ENCODE measurements at regions not wholly inside any gene's neighbourhood (a gene's known extent, or its start where the extent isn't known, plus 50 kb on each side); places are given as distances from the start of the nearest gene placed in this dataset.

DNA sequence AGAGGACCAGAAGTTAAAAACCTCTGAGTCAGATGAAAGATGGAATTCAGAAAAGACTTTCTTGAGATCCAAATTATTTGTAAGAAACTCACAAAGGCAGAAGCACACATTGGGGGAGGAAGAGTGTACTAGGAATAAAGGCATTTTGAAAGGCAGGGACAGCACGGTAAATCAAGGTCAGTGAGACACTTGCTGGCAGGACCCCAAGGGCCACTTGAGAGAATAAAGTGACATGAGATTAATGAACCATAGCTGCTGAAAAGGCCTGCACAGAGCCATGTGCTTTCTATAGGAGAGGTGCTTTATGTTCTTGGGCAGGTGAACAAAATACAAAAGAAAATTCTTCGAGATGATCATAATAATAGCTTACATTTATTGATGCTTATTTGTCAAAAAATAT, 929.9 kb upstream of the MBL2 start:
- no peak overlapping the region for H3K9ac ChIP-seq
- no peaks in the 10 kb centered on the region for H3K36me3 ChIP-seq (ENCODE audit: control insufficient read depth, insufficient read depth, low read length)
- no peak overlapping the region for H3K27ac ChIP-seq
- no peaks in the 10 kb centered on the region for H3K9me3 ChIP-seq (ENCODE audit: control insufficient read depth, low read length)
- TF ChIP-seq, protein P1, sequence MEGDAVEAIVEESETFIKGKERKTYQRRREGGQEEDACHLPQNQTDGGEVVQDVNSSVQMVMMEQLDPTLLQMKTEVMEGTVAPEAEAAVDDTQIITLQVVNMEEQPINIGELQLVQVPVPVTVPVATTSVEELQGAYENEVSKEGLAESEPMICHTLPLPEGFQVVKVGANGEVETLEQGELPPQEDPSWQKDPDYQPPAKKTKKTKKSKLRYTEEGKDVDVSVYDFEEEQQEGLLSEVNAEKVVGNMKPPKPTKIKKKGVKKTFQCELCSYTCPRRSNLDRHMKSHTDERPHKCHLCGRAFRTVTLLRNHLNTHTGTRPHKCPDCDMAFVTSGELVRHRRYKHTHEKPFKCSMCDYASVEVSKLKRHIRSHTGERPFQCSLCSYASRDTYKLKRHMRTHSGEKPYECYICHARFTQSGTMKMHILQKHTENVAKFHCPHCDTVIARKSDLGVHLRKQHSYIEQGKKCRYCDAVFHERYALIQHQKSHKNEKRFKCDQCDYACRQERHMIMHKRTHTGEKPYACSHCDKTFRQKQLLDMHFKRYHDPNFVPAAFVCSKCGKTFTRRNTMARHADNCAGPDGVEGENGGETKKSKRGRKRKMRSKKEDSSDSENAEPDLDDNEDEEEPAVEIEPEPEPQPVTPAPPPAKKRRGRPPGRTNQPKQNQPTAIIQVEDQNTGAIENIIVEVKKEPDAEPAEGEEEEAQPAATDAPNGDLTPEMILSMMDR (IDR thresholded peaks at IDR 0.05): no peak
- no peaks in the 10 kb centered on the region for H3K27me3 ChIP-seq (ENCODE audit: control insufficient read depth, insufficient read depth, low read length)
- no peaks in the 10 kb centered on the region for H3K4me1 ChIP-seq
- no peak overlapping the region for H2AFZ ChIP-seq
- no peak overlapping the region for H3K4me2 ChIP-seq (ENCODE audit: low read length)
- no peaks in the 10 kb centered on the region for H3K79me2 ChIP-seq
- H3K4me3 ChIP-seq (ENCODE audit: low read depth, low read length): no peak overlapping the region

DNA sequence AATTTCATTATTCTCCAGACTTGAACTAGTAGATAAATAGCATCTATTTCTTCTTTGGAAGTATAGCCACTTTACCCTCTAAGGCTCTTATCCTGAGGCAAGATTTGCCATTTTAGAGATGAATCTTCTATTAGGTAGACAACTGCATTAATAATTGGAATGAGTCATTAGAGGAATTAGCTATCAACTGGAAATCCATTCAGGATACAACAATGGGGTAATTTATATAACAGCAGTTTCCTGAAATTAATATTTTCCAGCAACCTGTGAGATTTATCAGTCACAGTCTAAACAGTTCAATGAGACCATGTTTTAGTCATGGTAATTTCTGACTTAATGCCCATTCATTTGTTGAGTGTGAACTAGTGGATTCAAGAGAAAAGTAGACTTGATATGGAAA, 928.6 kb upstream of the MBL2 start:
- no peaks in the 10 kb centered on the region for H3K4me1 ChIP-seq
- H3K27me3 ChIP-seq (ENCODE audit: control insufficient read depth, insufficient read depth, low read length): no peaks in the 10 kb centered on the region
- H3K9ac ChIP-seq: no peak overlapping the region
- H3K4me2 ChIP-seq (ENCODE audit: low read length): no peak overlapping the region
- TF ChIP-seq, protein P1 (IDR thresholded peaks at IDR 0.05): no peak
- no peaks in the 10 kb centered on the region for H3K9me3 ChIP-seq (ENCODE audit: control insufficient read depth, low read length)
- H3K79me2 ChIP-seq: no peaks in the 10 kb centered on the region
- H3K4me3 ChIP-seq (ENCODE audit: low read depth, low read length): no peak overlapping the region
- no peak overlapping the region for H3K27ac ChIP-seq
- no peaks in the 10 kb centered on the region for H3K36me3 ChIP-seq (ENCODE audit: control insufficient read depth, insufficient read depth, low read length)
- no peak overlapping the region for H2AFZ ChIP-seq

DNA sequence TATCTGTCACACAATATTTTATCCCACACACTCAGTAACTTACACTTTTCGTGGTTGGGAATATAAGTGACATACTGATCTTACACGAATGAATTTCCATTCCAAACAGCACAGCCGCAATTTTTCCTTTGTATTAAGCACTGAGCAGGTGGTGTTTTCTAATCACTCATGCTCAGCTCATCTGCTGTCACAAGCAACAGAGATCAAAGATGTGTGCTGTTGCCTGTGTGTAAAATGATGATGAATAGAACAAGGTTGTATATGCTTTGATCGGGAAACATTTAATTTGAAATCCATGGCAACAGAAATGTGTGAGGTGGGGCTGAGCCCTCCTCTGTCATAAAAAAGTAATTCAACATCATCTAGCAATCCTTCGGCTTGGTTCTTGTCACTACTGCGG, 927.7 kb upstream of the MBL2 start:
- no peak overlapping the region for H3K4me3 ChIP-seq (ENCODE audit: low read depth, low read length)
- H3K9me3 ChIP-seq (ENCODE audit: control insufficient read depth, low read length): no peaks in the 10 kb centered on the region
- no peaks in the 10 kb centered on the region for H3K36me3 ChIP-seq (ENCODE audit: control insufficient read depth, insufficient read depth, low read length)
- no peak overlapping the region for H3K4me2 ChIP-seq (ENCODE audit: low read length)
- H3K27ac ChIP-seq: no peak overlapping the region
- no peaks in the 10 kb centered on the region for H3K79me2 ChIP-seq
- no peaks in the 10 kb centered on the region for H3K27me3 ChIP-seq (ENCODE audit: control insufficient read depth, insufficient read depth, low read length)
- H3K4me1 ChIP-seq: no peaks in the 10 kb centered on the region
- H3K9ac ChIP-seq: no peak overlapping the region
- TF ChIP-seq, protein P1 (IDR thresholded peaks at IDR 0.05): no peak
- H2AFZ ChIP-seq: no peak overlapping the region

DNA sequence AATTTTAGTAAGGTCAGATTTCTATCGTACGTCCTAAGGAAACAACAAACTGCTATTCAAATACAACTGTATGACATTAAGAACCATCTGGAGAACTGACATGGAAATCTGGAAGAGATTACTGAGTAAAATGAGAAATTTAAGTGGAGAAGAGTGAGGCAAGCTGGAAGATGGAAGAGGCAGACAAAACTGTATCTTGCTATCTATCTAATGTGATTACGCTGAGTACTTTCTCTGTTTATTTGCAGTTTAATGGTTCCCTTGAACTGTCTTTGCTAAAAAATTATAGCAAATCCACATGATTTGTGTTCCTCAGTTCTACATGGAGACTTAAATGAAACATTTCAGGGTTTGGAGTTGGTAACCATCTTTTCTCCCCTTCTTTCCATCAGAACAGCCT, 927.1 kb upstream of the MBL2 start:
- Histone ChIP-seq H3K4me1 (no peaks in the 10 kb centered on the region), H3K79me2 (no peaks in the 10 kb centered on the region), H3K27me3 (ENCODE audit: control insufficient read depth, insufficient read depth, low read length) (no peaks in the 10 kb centered on the region), H2AFZ (no peak overlapping the region), H3K9ac (no peak overlapping the region), H3K27ac (no peak overlapping the region), H3K36me3 (ENCODE audit: control insufficient read depth, insufficient read depth, low read length) (no peaks in the 10 kb centered on the region), H3K4me3 (ENCODE audit: low read depth, low read length) (no peak overlapping the region), H3K4me2 (ENCODE audit: low read length) (no peak overlapping the region), H3K9me3 (ENCODE audit: control insufficient read depth, low read length) (no peaks in the 10 kb centered on the region)
- TF ChIP-seq, protein P1 (IDR thresholded peaks at IDR 0.05): no peak

DNA sequence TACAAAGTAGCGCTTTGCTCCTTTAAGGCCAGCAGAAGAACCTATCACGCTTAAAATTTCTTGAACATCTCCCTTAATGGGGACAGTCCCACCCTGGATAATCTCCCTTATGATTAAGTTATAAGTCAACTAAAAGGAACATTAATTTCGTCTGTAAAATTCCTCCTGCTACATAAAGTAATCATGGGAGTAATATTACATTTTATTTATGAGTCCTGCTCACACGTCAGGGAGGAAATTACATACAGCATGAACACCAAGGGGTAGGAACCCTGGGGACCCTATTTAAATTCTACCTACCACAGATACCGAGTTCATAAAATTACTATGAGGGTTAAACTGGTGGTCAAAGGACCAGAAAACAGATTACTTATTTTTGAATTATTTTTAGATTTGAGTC, 926.6 kb upstream of the MBL2 start:
- Histone ChIP-seq H3K9ac (no peak overlapping the region), H3K4me2 (ENCODE audit: low read length) (no peak overlapping the region), H2AFZ (no peak overlapping the region), H3K9me3 (ENCODE audit: control insufficient read depth, low read length) (no peaks in the 10 kb centered on the region), H3K4me3 (ENCODE audit: low read depth, low read length) (no peak overlapping the region), H3K4me1 (no peaks in the 10 kb centered on the region), H3K27me3 (ENCODE audit: control insufficient read depth, insufficient read depth, low read length) (no peaks in the 10 kb centered on the region), H3K36me3 (ENCODE audit: control insufficient read depth, insufficient read depth, low read length) (no peaks in the 10 kb centered on the region), H3K27ac (no peak overlapping the region), H3K79me2 (no peaks in the 10 kb centered on the region)
- TF ChIP-seq, protein P1 (IDR thresholded peaks at IDR 0.05): no peak

Measured in parathyroid adenoma (tissue), 2 donors.